Peyer's patch (tissue), 4 donors: ENCODE measurements at regions not wholly inside any gene's neighbourhood (a gene's known extent, or its start where the extent isn't known, plus 50 kb on each side); places are given as distances from the start of the nearest gene placed in this dataset.
"Not testable (repeated sequence)": the region's sequence is repeated elsewhere in the genome, so short reads cannot be mapped to it uniquely, and the experiment has no call there.

Experiments
- DNase-seq, 3 donors: peaks; one replicate each; pipeline ENCODE4 v3.0.0-alpha.2; 2017 to 2019
- H3K27ac ChIP-seq, 4 donors: fragments of 200-600 bp; sonication (generic); one replicate each; pipeline ENCODE4 v1.5.1; 2016 to 2019
- H3K27me3 ChIP-seq, 2 donors: fragments of 200-600 bp; sonication (generic); one replicate each; pipeline ENCODE4 v1.5.1; 2019
- H3K36me3 ChIP-seq, 3 donors: fragments of 200-600 bp; sonication (generic); one replicate each; pipeline ENCODE4 v1.5.1; 2016 to 2019
- H3K4me1 ChIP-seq, 4 donors: fragments of 200-600 bp; sonication (generic); one replicate each; pipeline ENCODE4 v1.5.1; 2016 to 2019
- H3K4me3 ChIP-seq, 4 donors: fragments of 200-600 bp; sonication (generic); 1 replicate in 3 of 4; 2 replicates in 1 of 4; pipeline ENCODE4 v1.5.1; 2016 to 2019; ENCODE audit warnings: mild to moderate bottlenecking in 1 of 4
- H3K9me3 ChIP-seq, 4 donors: fragments of 200-600 bp; sonication (generic); one replicate each; pipeline ENCODE4 v1.5.1; 2016 to 2019; ENCODE audit warnings: mild to moderate bottlenecking in 1 of 4
- POLR2A ChIP-seq, 2 donors: fragments of 450-650 bp; IDR thresholded peaks; one replicate each; pipeline ENCODE4 v1.5.1; 2017; ENCODE audit warnings: antibody characterized with exemption in 2 of 2, mild to moderate bottlenecking in 2 of 2, moderate library complexity in 2 of 2
- TF ChIP-seq, protein P1 (sequence below), 6 experiments: fragments of 450-650 bp in 4 of 6; fragments of 200-600 bp in 2 of 6; sonication (generic) in 1 of 6; IDR thresholded peaks; one replicate each; pipeline ENCODE4 v1.5.1; 2017 to 2019; ENCODE audit warnings: antibody characterized with exemption in 6 of 6, mild to moderate bottlenecking in 3 of 6, moderate library complexity in 1 of 6

DNA sequence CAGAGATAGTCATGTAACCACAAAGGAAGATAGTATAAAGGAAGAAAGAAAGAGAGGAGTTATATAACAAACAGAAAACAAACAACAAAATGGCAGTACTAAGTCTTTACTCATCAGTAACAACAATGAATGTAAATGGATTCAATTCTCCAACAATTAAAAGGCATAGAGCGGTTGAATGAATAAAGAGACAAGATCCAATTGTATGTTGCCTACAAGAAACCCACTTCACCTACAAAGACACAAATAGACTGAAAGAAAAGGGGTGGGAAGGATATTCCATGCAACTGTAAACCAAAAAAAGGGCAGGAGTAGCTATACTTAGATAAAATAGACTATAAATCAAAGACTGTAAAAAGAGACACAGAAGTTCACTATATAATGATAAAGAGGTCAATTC lies 157.3 kb upstream of the CREB1 start:
- Histone ChIP-seq H3K9me3 (no peaks in the 10 kb centered on the region), H3K4me3 (no peak overlapping the region), H3K27ac (no peak overlapping the region), H3K4me1 (no peaks in the 10 kb centered on the region), H3K27me3 (no peaks in the 10 kb centered on the region), H3K36me3 (no peaks in the 10 kb centered on the region)
- DNase-seq, result no peak
- TF ChIP-seq POLR2A (IDR thresholded peaks at IDR 0.05), result no peak
- TF ChIP-seq, protein P1, sequence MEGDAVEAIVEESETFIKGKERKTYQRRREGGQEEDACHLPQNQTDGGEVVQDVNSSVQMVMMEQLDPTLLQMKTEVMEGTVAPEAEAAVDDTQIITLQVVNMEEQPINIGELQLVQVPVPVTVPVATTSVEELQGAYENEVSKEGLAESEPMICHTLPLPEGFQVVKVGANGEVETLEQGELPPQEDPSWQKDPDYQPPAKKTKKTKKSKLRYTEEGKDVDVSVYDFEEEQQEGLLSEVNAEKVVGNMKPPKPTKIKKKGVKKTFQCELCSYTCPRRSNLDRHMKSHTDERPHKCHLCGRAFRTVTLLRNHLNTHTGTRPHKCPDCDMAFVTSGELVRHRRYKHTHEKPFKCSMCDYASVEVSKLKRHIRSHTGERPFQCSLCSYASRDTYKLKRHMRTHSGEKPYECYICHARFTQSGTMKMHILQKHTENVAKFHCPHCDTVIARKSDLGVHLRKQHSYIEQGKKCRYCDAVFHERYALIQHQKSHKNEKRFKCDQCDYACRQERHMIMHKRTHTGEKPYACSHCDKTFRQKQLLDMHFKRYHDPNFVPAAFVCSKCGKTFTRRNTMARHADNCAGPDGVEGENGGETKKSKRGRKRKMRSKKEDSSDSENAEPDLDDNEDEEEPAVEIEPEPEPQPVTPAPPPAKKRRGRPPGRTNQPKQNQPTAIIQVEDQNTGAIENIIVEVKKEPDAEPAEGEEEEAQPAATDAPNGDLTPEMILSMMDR (IDR thresholded peaks at IDR 0.05), result no peak

DNA sequence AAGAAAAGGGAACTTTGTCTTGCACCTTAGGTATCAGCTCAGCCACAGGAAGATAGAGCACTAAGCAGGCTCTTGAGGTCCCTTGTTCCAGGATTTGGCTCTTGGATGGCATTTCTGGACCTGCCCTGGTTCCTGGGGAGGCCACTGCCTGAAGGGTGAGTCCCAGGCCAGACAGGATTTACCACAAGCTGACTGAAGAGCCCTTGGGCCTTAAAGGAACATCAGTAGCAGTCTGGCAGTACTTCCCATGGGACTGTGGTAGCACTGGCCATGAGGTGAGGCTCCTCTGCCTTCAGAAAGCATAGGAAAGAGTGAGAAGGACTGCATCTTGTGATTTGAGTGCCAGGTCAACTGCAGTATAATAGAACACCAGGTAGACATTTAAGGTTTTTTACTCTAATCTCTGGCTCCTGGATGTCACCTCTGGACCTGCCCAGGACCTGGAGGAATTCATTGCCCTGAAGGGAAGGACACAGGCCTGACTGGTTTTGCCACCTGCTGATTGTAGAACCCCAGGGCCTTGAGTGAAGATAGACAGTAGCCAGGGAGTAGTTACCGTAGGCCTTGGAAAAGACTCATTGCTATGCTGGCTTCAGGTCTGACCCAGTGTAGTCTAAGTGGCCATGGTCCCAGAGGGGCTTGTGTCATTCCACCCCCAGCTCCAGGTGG lies 154.4 kb upstream of the CREB1 start:
- no peak overlapping the region for H3K27ac ChIP-seq
- no peaks in the 10 kb centered on the region for H3K4me1 ChIP-seq
- no peaks in the 10 kb centered on the region for H3K36me3 ChIP-seq
- no peaks in the 10 kb centered on the region for H3K9me3 ChIP-seq
- TF ChIP-seq, protein P1 (IDR thresholded peaks at IDR 0.05), result no peak
- no peak for TF ChIP-seq POLR2A (IDR thresholded peaks at IDR 0.05)
- no peak overlapping the region for H3K4me3 ChIP-seq
- no peak for DNase-seq
- no peaks in the 10 kb centered on the region for H3K27me3 ChIP-seq

DNA sequence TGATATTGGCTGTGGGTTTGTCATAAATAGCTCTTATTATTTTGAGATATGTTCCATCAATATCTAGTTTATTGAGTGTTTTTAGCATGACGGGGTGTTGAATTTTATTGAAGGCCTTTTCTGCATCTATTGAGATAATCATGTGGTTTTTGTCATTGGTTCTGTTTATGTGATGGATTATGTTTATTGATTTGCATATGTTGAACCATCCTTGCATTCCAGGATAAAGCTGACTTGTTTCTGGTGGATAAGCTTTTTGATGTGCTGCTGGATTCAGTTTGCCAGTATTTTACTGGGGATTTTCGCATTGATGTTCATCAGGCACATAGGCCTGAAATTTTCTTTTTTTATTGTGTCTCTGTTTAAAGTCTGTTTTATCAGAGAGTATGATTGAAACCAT lies 151.1 kb upstream of the CREB1 start:
- not testable (repeated sequence) for H3K4me3 ChIP-seq, H3K27ac ChIP-seq, H3K36me3 ChIP-seq, H3K4me1 ChIP-seq, H3K27me3 ChIP-seq, H3K9me3 ChIP-seq, DNase-seq

DNA sequence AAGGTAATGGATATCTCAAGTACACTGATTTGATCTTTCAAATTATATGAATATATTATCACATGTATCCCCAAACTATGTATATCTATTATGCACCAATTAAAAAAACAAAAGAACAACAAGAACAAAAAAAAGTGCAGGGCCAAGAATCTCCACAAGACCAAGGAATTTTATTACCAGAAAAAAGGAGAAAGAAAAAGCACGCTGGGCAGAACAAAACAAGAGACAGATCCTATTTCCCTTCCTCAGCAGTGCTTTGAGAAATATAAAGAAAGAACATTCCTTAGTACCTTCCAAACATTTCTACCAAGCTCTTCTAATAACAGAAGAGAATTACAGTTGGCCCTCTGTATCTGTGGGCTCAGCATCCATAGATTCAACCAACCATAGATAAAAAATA lies 144.7 kb upstream of the CREB1 start:
- Histone ChIP-seq H3K9me3 (no peaks in the 10 kb centered on the region), H3K27ac (no peak overlapping the region), H3K36me3 (no peaks in the 10 kb centered on the region), H3K4me3 (no peak overlapping the region), H3K4me1 (no peaks in the 10 kb centered on the region), H3K27me3 (no peaks in the 10 kb centered on the region)
- TF ChIP-seq POLR2A (IDR thresholded peaks at IDR 0.05), result no peak
- no peak for DNase-seq

DNA sequence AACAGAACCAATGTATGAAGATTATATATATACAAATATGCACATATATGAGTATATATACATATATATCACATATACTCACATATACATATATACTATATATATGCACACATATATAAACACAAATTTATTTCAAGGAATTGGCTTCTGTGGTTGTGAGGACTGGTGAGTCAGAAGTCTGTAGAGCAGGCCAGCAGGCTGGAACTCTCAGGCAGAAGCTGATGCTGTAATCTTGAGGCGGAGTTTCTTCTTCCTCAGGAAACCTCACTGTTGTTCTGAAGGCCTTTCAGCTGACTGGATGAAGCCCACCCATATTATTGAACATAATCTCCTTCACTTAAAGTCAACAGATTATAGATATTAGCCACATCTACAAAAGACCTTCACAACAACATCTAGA lies 143.9 kb upstream of the CREB1 start:
- H3K27ac ChIP-seq, result no peak overlapping the region
- H3K36me3 ChIP-seq, result no peaks in the 10 kb centered on the region
- no peak overlapping the region for H3K4me3 ChIP-seq
- DNase-seq, result no peak
- no peaks in the 10 kb centered on the region for H3K4me1 ChIP-seq
- H3K27me3 ChIP-seq, result no peaks in the 10 kb centered on the region
- no peaks in the 10 kb centered on the region for H3K9me3 ChIP-seq
- TF ChIP-seq POLR2A (IDR thresholded peaks at IDR 0.05), result no peak
- TF ChIP-seq, protein P1 (IDR thresholded peaks at IDR 0.05), result no peak

DNA sequence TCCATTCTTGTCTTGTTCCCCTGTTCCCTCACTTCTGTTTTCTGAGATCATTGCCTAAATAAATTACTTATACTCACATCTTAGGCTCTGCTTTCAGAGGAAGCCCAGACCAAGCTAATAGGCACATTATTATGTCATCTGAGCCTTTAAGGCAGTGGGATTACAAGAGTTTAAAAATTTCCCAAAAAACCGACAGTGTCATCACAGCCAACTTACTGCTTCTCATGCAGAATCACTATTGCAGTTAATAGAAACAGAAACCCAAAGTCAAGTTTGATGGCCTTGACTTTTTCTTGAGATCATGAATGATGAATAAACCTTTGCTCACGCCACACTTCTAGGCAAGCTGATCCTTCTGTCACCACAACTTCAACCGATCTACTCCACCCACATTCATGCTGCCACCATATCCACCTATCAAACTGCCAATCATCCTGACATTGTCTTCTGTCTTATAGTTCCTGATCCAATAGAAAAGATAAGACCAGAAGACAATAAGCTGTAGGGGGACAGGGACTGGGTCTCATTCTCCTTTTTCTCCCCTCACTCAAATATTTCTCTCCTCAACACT lies 142.7 kb upstream of the CREB1 start:
- no peak overlapping the region for H3K27ac ChIP-seq
- TF ChIP-seq POLR2A (IDR thresholded peaks at IDR 0.05), result no peak
- TF ChIP-seq, protein P1 (IDR thresholded peaks at IDR 0.05), result no peak
- H3K36me3 ChIP-seq, result no peaks in the 10 kb centered on the region
- no peak overlapping the region for H3K4me3 ChIP-seq
- no peak for DNase-seq
- no peaks in the 10 kb centered on the region for H3K4me1 ChIP-seq
- no peaks in the 10 kb centered on the region for H3K27me3 ChIP-seq
- H3K9me3 ChIP-seq, result no peaks in the 10 kb centered on the region
